Neuron (in vitro differentiated cells): ENCODE measurements at regions not wholly inside any gene's neighbourhood (a gene's known extent, or its start where the extent isn't known, plus 50 kb on each side); places are given as distances from the start of the nearest gene placed in this dataset.
"Not testable (repeated sequence)": the region's sequence is repeated elsewhere in the genome, so short reads cannot be mapped to it uniquely, and the experiment has no call there.

ENCODE experiments used
- H2AFZ ChIP-seq: one replicate; pipeline ENCODE4 v1.6.1; 2013; ENCODE audit warnings: low read depth, mild to moderate bottlenecking, inconsistent platforms, low read length, moderate library complexity
- H3K27me3 ChIP-seq: one replicate; pipeline ENCODE4 v1.6.1; 2013; ENCODE audit warnings: low read length; ENCODE audit not compliant: insufficient read depth
- H3K36me3 ChIP-seq: one replicate; pipeline ENCODE4 v1.6.1; 2013; ENCODE audit warnings: low read length; ENCODE audit not compliant: insufficient read depth
- H3K4me1 ChIP-seq: one replicate; pipeline ENCODE4 v1.6.1; 2013; ENCODE audit warnings: low read length; ENCODE audit not compliant: insufficient read depth
- H3K4me3 ChIP-seq: 2 replicates; pipeline ENCODE4 v1.5.1; 2013; ENCODE audit warnings: mild to moderate bottlenecking, low read length, moderate library complexity
- H3K9me3 ChIP-seq: one replicate; pipeline ENCODE4 v1.6.1; 2013; ENCODE audit warnings: low read length

DNA sequence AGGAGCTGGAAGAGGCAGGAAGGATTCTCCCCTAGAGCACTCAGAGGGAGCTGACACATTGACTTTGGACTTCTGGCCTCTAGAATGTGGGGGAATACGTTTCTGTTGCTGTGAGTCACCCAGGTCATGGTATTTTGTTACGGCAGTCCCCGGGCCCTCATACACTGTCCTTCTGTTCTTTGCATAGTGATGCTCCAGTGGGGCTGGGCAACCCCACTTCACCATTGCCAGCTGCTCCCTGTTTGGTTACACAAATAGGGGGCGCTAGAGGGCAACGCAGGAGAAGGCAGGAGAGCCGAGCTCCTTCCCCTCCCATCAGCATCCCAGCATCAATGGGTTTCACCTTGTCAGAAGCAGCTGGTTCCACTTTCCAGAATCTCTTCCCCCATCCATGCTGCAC is 257.7 kb upstream of the FOXF1 start:
- Histone ChIP-seq H3K9me3 (no peaks in the 10 kb centered on the region), H3K36me3 (no peaks in the 10 kb centered on the region), H3K4me1 (no peaks in the 10 kb centered on the region), H3K4me3 (no peak overlapping the region), H2AFZ (no peak overlapping the region), H3K27me3 (peaks cover 7% of the 10 kb centered on the region)

DNA sequence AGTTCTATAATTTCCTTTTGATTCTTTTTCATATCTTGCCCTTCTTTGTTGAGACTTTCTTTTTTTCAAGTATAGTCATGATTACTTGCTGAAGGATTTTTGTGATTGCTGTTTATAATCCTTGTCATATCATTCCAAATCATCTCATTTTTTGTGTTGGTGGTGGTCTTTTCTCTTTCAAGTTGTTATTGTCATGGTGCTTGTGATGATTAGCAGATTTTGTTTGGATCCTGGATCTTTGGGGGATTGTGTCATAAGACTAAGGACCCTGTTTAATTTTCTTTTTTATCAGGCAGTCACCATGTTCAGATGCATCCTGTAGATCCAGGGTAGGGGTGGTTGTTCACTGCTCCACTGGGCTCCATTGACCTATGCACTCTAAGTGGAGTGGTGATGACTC is 254.4 kb upstream of the FOXF1 start:
- Histone ChIP-seq H3K36me3 (no peaks in the 10 kb centered on the region), H2AFZ (no peak overlapping the region), H3K4me3 (no peak overlapping the region), H3K9me3 (no peaks in the 10 kb centered on the region), H3K4me1 (no peaks in the 10 kb centered on the region), H3K27me3 (no peaks in the 10 kb centered on the region)

DNA sequence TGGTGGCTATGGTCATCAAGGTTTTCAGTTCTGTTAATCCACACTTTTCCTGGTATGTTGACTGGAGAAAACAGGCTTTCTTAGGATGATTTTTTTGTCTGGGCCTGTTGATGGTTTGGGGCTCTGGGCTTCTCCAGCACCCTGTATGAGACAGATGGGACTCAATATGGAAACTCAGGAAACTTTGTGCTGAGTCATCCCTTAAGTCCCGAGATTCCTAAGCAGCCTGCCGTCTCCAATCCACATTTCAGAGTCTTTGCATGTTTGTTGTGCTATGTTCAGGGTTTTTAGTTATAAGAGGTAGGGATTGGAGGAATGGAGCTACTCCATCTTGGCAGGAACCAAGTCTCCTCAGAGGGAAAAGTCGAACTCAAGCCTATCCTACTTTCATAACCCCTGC is 253.3 kb upstream of the FOXF1 start:
- Histone ChIP-seq H3K9me3 (no peaks in the 10 kb centered on the region), H2AFZ (no peak overlapping the region), H3K4me1 (no peaks in the 10 kb centered on the region), H3K4me3 (no peak overlapping the region), H3K27me3 (no peaks in the 10 kb centered on the region), H3K36me3 (no peaks in the 10 kb centered on the region)

DNA sequence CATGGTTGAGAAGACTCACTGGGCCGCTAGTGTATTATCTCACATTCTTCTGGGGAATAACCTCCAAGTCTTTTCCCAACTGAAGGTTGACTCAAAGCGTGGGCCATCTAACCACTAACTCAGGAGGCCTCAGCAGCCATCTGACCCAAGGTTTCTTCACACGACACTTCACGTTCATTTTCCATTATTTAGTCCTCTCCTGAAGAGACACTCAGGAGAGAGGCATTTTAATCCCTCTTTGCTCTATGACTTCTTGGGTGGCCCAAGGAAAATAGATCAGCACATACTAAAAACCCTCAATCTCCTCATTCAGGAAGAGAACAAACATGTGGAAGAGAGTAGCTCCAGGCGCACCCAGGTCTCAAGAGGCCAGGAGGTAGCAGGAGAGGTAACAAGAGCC is 252.8 kb upstream of the FOXF1 start:
- H3K4me3 ChIP-seq = no peak overlapping the region
- H3K4me1 ChIP-seq = no peaks in the 10 kb centered on the region
- H3K36me3 ChIP-seq = no peaks in the 10 kb centered on the region
- H2AFZ ChIP-seq = no peak overlapping the region
- H3K9me3 ChIP-seq = no peaks in the 10 kb centered on the region
- H3K27me3 ChIP-seq = no peaks in the 10 kb centered on the region

DNA sequence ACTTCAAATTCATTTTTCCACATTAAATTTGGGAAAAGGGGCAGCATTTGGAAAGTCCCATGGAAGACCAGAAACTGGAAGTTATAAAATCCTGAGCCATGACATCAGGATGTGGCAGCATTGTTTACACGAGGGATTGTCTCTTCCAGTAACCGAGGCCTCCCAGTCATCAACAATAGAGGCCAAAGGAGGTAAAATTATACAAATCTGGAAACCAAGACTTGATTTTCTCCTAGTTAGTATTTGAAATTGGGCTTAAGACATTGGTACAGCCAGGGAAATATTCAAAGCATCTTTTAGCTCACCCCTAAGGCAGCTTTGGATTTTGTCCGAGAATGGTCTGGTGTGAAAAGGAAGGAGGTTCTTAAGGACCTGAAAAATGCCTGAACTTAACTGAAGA is 251.6 kb upstream of the FOXF1 start:
- Histone ChIP-seq H3K9me3 (no peaks in the 10 kb centered on the region), H3K4me1 (no peaks in the 10 kb centered on the region), H3K27me3 (no peaks in the 10 kb centered on the region), H2AFZ (no peak overlapping the region), H3K36me3 (no peaks in the 10 kb centered on the region), H3K4me3 (no peak overlapping the region)

DNA sequence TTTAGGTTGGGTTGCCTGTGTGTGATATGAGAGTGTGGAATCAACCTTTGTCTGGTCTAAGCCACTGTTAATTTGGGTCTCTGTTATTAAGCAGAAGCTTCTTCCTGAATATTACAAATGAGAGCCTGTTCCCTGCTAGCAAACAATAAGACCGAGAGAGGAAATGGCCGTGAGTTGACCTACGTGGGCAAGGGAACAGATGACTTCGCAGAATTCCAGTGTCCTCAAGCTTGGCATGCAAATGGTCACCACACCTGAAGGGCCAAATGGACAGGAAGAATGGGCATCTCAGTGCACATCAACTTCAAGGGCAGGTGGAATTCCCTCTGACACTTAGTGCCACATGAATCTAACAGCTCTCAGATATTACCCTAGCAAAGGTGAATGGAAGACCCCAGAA is 250.8 kb upstream of the FOXF1 start:
- Histone ChIP-seq H2AFZ (no peak overlapping the region), H3K27me3 (no peaks in the 10 kb centered on the region), H3K36me3 (no peaks in the 10 kb centered on the region), H3K9me3 (no peaks in the 10 kb centered on the region), H3K4me1 (no peaks in the 10 kb centered on the region), H3K4me3 (no peak overlapping the region)

DNA sequence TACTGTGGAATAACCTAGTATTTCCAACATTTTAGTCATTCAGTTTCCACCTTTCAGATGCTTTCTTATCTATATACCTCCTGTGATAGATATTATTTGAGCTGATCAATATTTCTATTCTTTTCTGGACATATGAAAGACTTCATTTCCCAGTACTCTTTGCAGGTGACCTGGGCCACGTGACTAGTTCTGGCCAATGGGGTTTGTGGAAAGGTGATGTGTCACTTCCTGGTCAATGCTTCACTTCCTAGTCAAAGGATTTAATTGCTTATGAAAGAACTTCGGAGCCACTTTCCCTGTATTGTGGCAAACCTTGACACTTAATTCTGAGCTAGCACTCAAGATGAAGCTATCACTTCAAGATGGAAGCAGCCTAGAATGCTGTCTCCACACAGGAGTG is 248.9 kb upstream of the FOXF1 start:
- no peak overlapping the region for H2AFZ ChIP-seq
- no peaks in the 10 kb centered on the region for H3K4me1 ChIP-seq
- H3K27me3 ChIP-seq = no peaks in the 10 kb centered on the region
- no peaks in the 10 kb centered on the region for H3K36me3 ChIP-seq
- no peak overlapping the region for H3K4me3 ChIP-seq
- no peaks in the 10 kb centered on the region for H3K9me3 ChIP-seq

DNA sequence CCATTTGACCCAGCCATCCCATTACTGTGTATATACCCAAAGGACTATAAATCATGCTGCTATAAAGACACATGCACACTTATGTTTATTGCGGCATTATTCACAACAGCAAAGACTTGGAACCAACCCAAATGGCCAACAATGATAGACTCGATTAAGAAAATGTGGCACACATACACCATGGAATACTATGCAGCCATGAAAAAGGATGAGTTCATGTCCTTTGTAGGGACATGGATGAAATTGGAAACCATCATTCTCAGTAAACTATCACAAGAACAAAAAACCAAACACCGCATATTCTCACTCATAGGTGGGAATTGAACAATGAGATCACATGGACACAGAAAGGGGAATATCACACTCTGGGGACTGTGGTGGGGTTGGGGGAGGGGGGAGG is 242.7 kb upstream of the FOXF1 start:
- H3K4me1 ChIP-seq, H3K4me3 ChIP-seq, H3K27me3 ChIP-seq, H2AFZ ChIP-seq, H3K36me3 ChIP-seq, H3K9me3 ChIP-seq: not testable (repeated sequence)

DNA sequence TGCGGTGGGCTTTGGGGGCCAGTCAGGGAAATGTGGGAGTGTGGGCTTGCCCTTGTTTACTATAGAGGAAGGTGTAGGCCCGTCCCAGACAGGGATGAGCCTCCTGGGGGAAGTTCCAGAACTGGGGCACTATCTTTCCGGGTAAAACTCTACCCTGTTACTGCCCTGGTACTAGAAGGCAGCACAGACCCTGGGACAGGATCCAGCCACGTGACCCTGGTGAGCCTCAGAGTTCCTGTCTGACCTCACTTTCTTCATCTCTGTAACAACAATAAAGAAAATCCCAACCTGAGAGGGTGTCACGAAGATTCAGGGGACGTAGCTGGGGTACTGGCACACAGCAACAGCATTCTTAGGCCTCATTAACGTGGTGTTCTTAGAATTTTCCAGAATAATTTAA is 239.6 kb upstream of the FOXF1 start:
- no peaks in the 10 kb centered on the region for H3K9me3 ChIP-seq
- no peaks in the 10 kb centered on the region for H3K36me3 ChIP-seq
- H2AFZ ChIP-seq = no peak overlapping the region
- H3K4me3 ChIP-seq = no peak overlapping the region
- peaks cover 10% of the 10 kb centered on the region for H3K27me3 ChIP-seq
- H3K4me1 ChIP-seq = no peaks in the 10 kb centered on the region

DNA sequence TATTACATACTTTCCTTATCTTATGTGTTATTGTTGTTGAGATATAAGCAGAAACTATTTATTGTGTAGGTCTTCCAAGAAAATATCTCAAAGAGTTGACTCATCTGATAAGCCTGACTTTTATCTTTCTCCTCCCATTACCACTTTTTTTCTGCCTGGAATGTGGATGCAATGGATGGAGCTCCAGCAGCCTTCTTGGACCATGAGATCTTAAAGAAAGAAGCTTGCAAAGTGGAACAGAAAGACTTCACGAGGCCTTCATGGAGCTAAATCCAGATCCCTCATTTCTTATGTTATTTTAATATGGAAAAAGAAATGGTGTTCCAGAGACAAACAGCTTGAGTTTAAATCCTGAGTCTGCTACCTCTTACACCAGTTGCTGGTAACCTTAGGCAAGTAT is 237.6 kb upstream of the FOXF1 start:
- H3K9me3 ChIP-seq = no peaks in the 10 kb centered on the region
- H3K36me3 ChIP-seq = no peaks in the 10 kb centered on the region
- H2AFZ ChIP-seq = no peak overlapping the region
- H3K27me3 ChIP-seq = peaks cover 10% of the 10 kb centered on the region
- H3K4me1 ChIP-seq = no peaks in the 10 kb centered on the region
- H3K4me3 ChIP-seq = no peak overlapping the region

DNA sequence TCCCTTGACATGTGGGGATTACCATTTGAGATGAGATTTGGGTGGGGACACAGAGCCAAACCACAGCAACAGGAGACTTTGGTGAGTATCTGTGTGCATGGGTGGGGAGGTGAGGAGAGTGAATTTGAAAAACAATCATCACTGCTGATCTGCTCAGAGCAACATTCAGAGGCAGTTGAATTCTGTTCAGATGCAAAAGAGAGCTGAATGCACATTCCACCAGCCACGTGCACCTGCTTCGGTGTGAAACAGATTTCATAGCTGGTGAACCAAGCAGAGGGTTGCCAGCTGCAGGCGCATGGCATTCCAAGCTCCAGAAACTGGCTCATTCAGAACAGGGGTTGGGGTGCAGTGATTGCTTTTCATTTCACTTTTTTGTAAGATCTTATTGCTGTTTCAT is 233.1 kb upstream of the FOXF1 start:
- H3K4me3 ChIP-seq = no peak overlapping the region
- H3K9me3 ChIP-seq = no peaks in the 10 kb centered on the region
- H3K36me3 ChIP-seq = no peaks in the 10 kb centered on the region
- H2AFZ ChIP-seq = no peak overlapping the region
- peaks cover 20% of the 10 kb centered on the region for H3K27me3 ChIP-seq
- H3K4me1 ChIP-seq = no peaks in the 10 kb centered on the region

DNA sequence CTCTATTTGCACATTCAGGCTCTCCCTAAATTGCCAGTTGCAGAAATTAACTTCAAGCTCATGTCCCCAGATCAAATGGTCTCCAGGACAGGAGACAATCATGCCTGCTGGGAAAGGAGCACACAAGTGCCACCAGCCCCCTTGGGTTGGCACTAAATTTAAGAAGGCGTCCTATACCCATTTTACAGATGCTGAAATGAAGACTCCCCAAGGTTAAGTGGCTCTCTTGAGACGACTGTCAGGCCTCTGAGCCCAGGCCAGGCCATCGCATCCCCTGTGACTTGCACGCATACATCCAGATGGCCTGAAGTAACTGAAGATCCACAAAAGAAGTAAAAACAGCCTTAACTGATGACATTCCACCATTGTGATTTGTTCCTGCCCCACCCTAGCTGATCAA is 232.5 kb upstream of the FOXF1 start:
- not testable (repeated sequence) for H2AFZ ChIP-seq, H3K9me3 ChIP-seq, H3K4me1 ChIP-seq, H3K4me3 ChIP-seq, H3K36me3 ChIP-seq
- H3K27me3 ChIP-seq = peaks cover 24% of the 10 kb centered on the region

DNA sequence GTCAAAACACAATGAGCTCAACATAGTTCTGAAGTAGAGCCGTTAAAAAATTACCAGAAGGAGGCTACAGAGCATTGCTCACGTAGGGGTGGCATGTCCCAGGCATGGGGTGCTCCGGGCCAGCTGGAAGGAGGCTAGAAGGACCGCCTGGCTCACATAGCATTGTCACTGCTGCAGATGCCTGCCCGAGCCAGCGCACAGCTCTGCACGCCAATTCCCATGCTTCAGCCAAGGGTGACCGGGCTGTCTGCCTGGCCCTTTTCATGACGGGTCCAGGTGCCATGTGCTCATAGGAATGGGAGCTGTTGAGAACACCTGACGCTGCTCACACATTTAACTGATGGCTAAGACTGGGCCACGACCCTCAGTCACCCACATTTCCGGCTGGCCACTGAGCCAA is 228.9 kb upstream of the FOXF1 start:
- H3K9me3 ChIP-seq = no peaks in the 10 kb centered on the region
- H3K4me1 ChIP-seq = no peaks in the 10 kb centered on the region
- H3K4me3 ChIP-seq = no peak overlapping the region
- peaks cover 41% of the 10 kb centered on the region for H3K27me3 ChIP-seq
- no peaks in the 10 kb centered on the region for H3K36me3 ChIP-seq
- no peak overlapping the region for H2AFZ ChIP-seq

DNA sequence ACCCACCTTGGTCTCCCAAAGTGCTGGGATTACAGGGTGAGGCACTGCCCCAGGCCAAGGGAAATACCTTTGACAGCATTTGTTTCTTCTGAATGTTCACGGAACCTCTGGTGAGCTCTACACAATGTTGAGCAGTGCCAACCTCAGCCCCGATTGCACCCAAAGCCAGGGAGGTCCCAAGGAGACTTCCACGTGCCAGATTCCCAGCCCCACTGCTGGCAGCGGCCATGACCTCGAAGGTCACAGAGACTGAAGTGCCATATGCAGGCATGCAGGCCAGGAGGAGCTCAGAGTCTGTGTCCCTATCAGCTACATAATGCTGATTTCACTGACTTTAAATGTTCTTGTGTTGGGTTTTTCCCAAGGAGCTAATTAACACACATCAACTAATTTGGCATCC is 226.4 kb upstream of the FOXF1 start:
- peaks cover 64% of the 10 kb centered on the region for H3K27me3 ChIP-seq

More for the DNA sequence above, 226.4 kb upstream of the FOXF1 start:
- H3K9me3 ChIP-seq = no peaks in the 10 kb centered on the region
- no peak overlapping the region for H2AFZ ChIP-seq
- H3K4me3 ChIP-seq = no peak overlapping the region
- H3K36me3 ChIP-seq = no peaks in the 10 kb centered on the region
- no peaks in the 10 kb centered on the region for H3K4me1 ChIP-seq
